GM12875 (cell line): ENCODE measurements at regions not wholly inside any gene's neighbourhood (a gene's known extent, or its start where the extent isn't known, plus 50 kb on each side); places are given as distances from the start of the nearest gene placed in this dataset.

ENCODE experiments used
- H3K4me3 ChIP-seq: one replicate; pipeline ENCODE4 v1.5.1; 2011; ENCODE audit warnings: low read depth, low read length, control low read depth
- TF ChIP-seq, protein P1 (sequence below): IDR thresholded peaks from 2 replicates; pipeline ENCODE4 v1.5.1; 2011; ENCODE audit warnings: low read depth, mild to moderate bottlenecking, control low read depth, inconsistent platforms, low read length, moderate library complexity, borderline replicate concordance; ENCODE audit not compliant: insufficient read depth

DNA sequence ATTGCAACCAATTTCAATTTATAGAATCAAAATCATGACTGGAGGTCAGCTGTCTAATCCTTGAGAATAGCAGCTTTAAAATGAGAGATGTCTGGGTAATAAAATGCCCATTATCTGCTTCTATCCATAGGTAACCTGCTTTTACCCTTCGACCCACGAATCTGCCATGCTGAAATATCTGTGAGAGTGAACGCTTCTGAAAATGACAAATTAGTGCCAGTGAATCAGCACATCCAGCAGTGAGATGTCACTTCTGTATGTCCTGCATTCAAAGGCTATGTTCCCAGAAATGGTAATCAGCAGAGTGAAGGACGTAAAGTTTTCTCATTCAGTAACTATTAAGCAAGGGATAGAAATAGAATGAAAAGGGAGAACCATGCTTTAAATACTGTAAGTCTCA is 532.4 kb upstream of the ITGA1 start:
- TF ChIP-seq, protein P1, sequence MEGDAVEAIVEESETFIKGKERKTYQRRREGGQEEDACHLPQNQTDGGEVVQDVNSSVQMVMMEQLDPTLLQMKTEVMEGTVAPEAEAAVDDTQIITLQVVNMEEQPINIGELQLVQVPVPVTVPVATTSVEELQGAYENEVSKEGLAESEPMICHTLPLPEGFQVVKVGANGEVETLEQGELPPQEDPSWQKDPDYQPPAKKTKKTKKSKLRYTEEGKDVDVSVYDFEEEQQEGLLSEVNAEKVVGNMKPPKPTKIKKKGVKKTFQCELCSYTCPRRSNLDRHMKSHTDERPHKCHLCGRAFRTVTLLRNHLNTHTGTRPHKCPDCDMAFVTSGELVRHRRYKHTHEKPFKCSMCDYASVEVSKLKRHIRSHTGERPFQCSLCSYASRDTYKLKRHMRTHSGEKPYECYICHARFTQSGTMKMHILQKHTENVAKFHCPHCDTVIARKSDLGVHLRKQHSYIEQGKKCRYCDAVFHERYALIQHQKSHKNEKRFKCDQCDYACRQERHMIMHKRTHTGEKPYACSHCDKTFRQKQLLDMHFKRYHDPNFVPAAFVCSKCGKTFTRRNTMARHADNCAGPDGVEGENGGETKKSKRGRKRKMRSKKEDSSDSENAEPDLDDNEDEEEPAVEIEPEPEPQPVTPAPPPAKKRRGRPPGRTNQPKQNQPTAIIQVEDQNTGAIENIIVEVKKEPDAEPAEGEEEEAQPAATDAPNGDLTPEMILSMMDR: no peak
- H3K4me3 ChIP-seq: no peak overlapping the region

DNA sequence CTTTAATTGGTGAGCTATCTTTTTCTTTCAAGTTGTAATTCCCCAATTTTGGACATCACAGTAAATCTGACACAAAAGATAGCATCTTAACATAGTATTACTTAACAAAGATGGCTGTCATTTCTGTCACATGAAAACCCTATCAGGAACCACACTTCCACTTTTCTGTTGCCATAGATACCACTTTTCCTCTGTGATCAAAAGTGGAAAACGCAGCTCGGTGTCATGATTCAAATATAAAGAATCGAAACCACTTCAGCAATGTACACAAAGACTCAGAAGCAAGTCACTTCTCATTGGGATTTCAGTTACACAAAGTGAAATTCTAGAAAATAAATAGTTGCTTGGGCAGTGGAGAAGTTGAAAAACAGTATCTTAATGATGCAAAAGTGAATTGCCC is 524.9 kb upstream of the ITGA1 start:
- TF ChIP-seq, protein P1: no peak
- H3K4me3 ChIP-seq: no peak overlapping the region

DNA sequence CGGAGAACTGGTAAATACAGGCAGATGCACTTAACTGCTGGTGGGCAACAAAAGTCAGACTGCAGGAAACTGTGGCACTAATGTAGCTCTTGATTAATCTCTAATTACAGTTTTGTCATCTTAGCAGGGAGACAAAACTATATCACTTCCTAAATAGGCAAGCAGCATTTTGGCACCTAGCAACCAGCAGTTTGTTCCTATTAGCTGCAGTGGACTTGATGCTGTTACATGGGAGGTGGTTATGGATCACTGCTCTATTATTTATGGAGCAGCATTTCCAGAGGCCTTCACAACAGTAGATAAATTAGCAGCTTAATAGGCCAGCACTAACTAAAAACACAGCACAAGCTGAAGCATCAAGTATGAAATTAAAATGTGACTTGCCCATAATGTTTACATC is 518.3 kb upstream of the ITGA1 start:
- H3K4me3 ChIP-seq: no peak overlapping the region
- TF ChIP-seq, protein P1: no peak

DNA sequence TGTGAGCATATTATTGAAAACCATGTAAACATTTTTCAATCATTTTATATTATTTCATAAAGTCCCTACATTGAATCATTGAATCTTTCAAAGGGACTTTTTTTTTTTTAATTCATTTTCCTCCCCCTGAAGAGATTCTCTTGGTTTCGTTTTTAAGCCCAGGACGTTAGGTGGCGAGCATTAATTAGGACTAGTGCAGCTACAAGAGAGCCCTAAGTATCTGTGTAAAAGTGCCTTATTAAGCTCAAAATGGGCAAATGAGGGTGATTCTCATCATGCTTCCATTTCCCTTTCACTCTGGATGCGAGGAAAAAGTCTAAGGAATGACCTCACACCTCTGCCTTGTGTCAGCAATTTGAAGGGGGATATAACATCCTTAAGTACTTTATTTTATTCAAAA is 517.9 kb upstream of the ITGA1 start:
- TF ChIP-seq, protein P1: no peak
- H3K4me3 ChIP-seq: no peak overlapping the region

DNA sequence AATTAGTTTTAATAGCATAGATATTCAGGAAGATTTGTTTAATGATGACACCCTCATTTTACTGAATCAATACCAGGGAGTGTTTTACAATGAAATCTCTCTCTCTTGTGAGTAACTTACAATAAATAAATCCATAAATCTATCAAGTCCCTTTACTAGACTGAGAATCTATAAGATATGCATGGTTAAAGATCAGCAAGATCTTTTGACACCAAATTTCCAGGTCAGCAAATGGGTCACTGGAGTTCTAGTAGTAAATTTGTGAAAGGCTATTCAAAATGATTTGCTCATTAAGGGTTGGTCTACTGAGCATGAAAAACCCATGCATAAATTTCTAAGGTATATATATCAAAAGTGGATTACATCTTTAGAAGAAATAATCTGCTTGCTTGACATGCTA is 512.1 kb upstream of the ITGA1 start:
- no peak overlapping the region for H3K4me3 ChIP-seq
- TF ChIP-seq, protein P1: no peak

DNA sequence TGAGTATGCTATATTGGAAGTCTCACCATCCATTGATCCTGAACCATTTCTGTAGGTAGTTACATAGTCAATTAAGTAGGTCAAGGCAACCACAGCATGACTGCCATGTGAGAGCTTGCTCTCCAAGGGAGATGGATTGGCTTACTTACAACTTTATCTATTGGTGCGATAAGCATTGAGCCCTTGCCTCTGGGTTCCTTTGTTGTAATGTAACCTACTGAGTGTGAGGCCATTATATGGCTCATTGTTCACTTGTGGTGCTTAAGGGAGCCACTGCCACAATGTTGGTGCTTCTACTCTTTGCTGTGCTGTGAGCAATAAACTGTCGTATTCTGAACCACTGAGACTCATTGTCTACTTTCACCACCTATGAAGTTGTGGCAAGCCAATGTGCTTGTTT is 510.6 kb upstream of the ITGA1 start:
- TF ChIP-seq, protein P1: no peak
- H3K4me3 ChIP-seq: no peak overlapping the region

DNA sequence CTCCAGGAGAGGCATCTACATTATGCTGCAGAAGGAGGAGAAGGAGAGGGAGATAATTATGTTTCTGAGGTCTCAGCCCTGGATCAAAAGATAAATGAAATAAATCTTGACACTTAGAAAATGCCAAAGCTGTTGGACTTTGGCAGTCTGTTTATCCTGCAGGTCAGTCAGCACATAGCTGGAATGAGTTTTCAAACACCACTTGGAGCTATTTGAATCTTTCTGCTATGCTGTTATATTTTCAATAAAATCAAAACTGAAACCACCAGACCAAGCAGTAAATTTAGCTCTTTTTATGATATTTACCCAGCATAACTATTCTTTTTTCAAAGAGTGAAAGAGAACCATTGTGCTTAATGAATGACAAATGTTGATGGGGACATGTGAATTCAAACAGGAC is 505.1 kb upstream of the ITGA1 start:
- no peak overlapping the region for H3K4me3 ChIP-seq
- TF ChIP-seq, protein P1: no peak
